Gastroesophageal sphincter (tissue), 4 donors: ENCODE measurements at regions not wholly inside any gene's neighbourhood (a gene's known extent, or its start where the extent isn't known, plus 50 kb on each side); places are given as distances from the start of the nearest gene placed in this dataset.
"Not testable (repeated sequence)": the region's sequence is repeated elsewhere in the genome, so short reads cannot be mapped to it uniquely, and the experiment has no call there.

Source experiments
- ATAC-seq: fragments of 150-250 bp; one replicate; pipeline ENCODE4 v1.9.1; 2016; ENCODE audit warnings: mild to moderate bottlenecking, moderate library complexity
- H3K27ac ChIP-seq, 4 donors: fragments of 200-600 bp; sonication (generic) in 3 of 4; 1 replicate in 3 of 4; 2 replicates in 1 of 4; pipeline ENCODE4 v1.5.1; 2016 to 2019
- H3K27me3 ChIP-seq: fragments of 200-600 bp; sonication (generic); one replicate; pipeline ENCODE4 v1.5.1; 2019
- H3K36me3 ChIP-seq, 2 donors: fragments of 200-600 bp; sonication (generic); one replicate each; pipeline ENCODE4 v1.5.1; 2019; ENCODE audit warnings: control low read depth in 1 of 2
- H3K4me1 ChIP-seq, 3 donors: fragments of 200-600 bp; sonication (generic); 1 replicate in 2 of 3; 2 replicates in 1 of 3; pipeline ENCODE4 v1.5.1; 2016 to 2019; ENCODE audit warnings: control low read depth in 2 of 3
- H3K4me3 ChIP-seq, 2 donors: fragments of 200-600 bp; sonication (generic); one replicate each; pipeline ENCODE4 v1.5.1; 2019; ENCODE audit warnings: mild to moderate bottlenecking in 1 of 2, moderate library complexity in 1 of 2
- H3K9me3 ChIP-seq, 3 donors: fragments of 200-600 bp; sonication (generic); one replicate each; pipeline ENCODE4 v1.5.1; 2017 to 2019; ENCODE audit warnings: control low read depth in 2 of 3
- EP300 ChIP-seq: sonication (generic); formaldehyde crosslinking; IDR thresholded peaks from one replicate; pipeline ENCODE4 v1.6.1; 2017; ENCODE audit warnings: antibody characterized with exemption, mild to moderate bottlenecking
- POLR2A ChIP-seq, 2 donors: fragments of 450-650 bp; IDR thresholded peaks; one replicate each; pipeline ENCODE4 v1.6.1; 2017; ENCODE audit warnings: antibody characterized with exemption in 2 of 2, mild to moderate bottlenecking in 2 of 2, moderate library complexity in 1 of 2
- POLR2AphosphoS5 ChIP-seq: sonication (generic); formaldehyde crosslinking; IDR thresholded peaks from one replicate; pipeline ENCODE4 v1.6.1; 2017; ENCODE audit warnings: antibody characterized with exemption
- WGBS, 2 donors: methylation state at CpG; one replicate each; pipeline ENCODE4 v1.1.5; 2018; ENCODE audit warnings: low coverage in 1 of 2; 5-methylcytosine and 5-hydroxymethylcytosine counted together
- TF ChIP-seq, protein P1 (sequence below), 4 experiments: fragments of 200-600 bp in 2 of 4; fragments of 450-650 bp in 2 of 4; sonication (generic) in 1 of 4; IDR thresholded peaks; one replicate each; pipeline ENCODE4 v1.5.1; 2017 to 2019; ENCODE audit warnings: antibody characterized with exemption in 4 of 4, mild to moderate bottlenecking in 2 of 4, moderate library complexity in 2 of 4

DNA sequence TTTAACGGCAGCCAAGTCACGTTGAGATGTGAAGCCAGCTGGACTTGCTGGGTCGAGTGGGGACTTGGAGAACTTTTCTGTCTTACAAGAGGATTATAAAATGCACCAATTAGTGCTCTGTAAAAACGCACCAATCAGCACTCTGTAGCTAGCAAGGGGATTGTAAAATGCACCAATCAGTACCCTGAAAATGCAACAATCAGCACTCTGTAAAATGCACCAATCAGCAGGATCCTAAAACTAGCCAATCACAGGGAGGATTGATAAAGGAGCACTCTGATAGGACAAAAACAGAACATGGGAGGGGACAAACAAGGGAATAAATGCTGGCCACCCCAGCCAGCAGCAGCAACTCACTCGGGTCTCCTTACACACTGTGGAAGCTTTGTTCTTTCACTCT is 337.6 kb upstream of the SLITRK5 start:
- no peak overlapping the region for H3K27ac ChIP-seq
- H3K36me3 ChIP-seq = no peaks in the 10 kb centered on the region
- H3K9me3 ChIP-seq = no peaks in the 10 kb centered on the region
- H3K27me3 ChIP-seq = no peaks in the 10 kb centered on the region
- TF ChIP-seq POLR2A (IDR thresholded peaks at IDR 0.05) (no peak), EP300 (no peak), POLR2AphosphoS5 (no peak)
- TF ChIP-seq, protein P1, sequence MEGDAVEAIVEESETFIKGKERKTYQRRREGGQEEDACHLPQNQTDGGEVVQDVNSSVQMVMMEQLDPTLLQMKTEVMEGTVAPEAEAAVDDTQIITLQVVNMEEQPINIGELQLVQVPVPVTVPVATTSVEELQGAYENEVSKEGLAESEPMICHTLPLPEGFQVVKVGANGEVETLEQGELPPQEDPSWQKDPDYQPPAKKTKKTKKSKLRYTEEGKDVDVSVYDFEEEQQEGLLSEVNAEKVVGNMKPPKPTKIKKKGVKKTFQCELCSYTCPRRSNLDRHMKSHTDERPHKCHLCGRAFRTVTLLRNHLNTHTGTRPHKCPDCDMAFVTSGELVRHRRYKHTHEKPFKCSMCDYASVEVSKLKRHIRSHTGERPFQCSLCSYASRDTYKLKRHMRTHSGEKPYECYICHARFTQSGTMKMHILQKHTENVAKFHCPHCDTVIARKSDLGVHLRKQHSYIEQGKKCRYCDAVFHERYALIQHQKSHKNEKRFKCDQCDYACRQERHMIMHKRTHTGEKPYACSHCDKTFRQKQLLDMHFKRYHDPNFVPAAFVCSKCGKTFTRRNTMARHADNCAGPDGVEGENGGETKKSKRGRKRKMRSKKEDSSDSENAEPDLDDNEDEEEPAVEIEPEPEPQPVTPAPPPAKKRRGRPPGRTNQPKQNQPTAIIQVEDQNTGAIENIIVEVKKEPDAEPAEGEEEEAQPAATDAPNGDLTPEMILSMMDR (IDR thresholded peaks at IDR 0.05) = no peak
- ATAC-seq = no peak
- no peaks in the 10 kb centered on the region for H3K4me1 ChIP-seq
- 52 to 83% methylated on average over 1 to 4 of the region's 5 CpGs for WGBS, 2 donors
- no peak overlapping the region for H3K4me3 ChIP-seq

GRCh38 chr13:87334176-87334575 is 337.0 kb upstream of the SLITRK5 start:
- ATAC-seq = no peak
- Histone ChIP-seq H3K36me3 (no peaks in the 10 kb centered on the region), H3K27me3 (no peaks in the 10 kb centered on the region), H3K9me3 (no peaks in the 10 kb centered on the region), H3K27ac (no peak overlapping the region), H3K4me3 (no peak overlapping the region), H3K4me1 (no peaks in the 10 kb centered on the region)
- TF ChIP-seq POLR2A (IDR thresholded peaks at IDR 0.05) = no peak
- TF ChIP-seq POLR2AphosphoS5 = no peak
- TF ChIP-seq, protein P1 (IDR thresholded peaks at IDR 0.05) = no peak
- TF ChIP-seq EP300 = no peak
- WGBS, 2 donors = 87 to 100% methylated on average over 1 to 2 of the region's 8 CpGs

- not testable (repeated sequence) for ATAC-seq, H3K9me3 ChIP-seq, H3K4me1 ChIP-seq, H3K36me3 ChIP-seq, H3K27ac ChIP-seq, H3K27me3 ChIP-seq, H3K4me3 ChIP-seq
- WGBS, 2 donors = 82 to 93% methylated on average over 5 of the region's 8 CpGs
Observed at GRCh38 chr13:87336346-87336889, 334.8 kb upstream of the SLITRK5 start.

DNA sequence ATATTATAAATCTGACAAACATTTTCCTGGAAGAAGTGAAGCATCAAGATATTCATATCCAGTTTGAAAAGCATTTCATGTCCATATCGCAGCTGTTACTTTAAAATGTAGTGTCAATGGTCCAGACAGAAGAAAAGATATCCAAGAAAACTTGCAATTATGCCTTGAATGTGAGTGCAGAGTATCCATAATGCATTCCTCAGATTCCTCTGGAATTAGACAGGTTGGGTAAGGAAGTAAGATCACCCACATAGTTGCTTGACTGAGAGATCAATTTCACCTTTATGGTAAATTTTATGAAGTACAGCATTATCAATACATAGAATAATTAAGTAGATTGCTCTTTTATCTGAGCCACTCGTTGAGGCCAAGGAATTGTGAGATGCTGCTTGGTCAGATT is 327.0 kb upstream of the SLITRK5 start:
- Histone ChIP-seq H3K4me1 (no peaks in the 10 kb centered on the region), H3K27ac (no peak overlapping the region)
- WGBS, 2 donors = 49 to 82% methylated on average over 2 of the region's 2 CpGs

DNA sequence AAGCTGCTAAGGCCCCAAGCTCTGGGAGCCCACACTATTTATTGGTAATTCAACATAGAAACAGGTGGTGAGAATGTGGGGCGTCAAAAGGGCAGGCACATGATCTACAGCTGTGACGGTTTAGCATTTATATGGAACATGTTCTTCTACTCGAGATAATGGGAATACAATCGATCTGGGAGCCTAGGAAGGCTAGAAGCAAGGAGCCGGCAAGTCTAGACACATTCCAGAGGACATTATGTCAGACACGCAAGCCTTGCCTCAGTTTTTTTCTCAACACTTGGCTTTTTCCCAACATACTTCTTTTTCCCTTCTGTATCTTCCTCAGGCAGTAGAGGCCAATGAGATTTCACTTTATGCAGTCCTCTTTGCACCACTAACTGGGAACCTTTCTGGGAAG is 315.7 kb upstream of the SLITRK5 start:
- H3K27me3 ChIP-seq = no peaks in the 10 kb centered on the region
- H3K4me3 ChIP-seq = no peak overlapping the region
- ATAC-seq = no peak
- H3K9me3 ChIP-seq = peaks cover 0 to 7% (median 0%) of the 10 kb centered on the region in 3 donors
- 66 to 74% methylated on average over 5 to 6 of the region's 6 CpGs for WGBS, 2 donors
- no peaks in the 10 kb centered on the region for H3K36me3 ChIP-seq
- TF ChIP-seq POLR2AphosphoS5 (no peak), POLR2A (IDR thresholded peaks at IDR 0.05) (no peak)
- no peak overlapping the region for H3K27ac ChIP-seq
- no peaks in the 10 kb centered on the region for H3K4me1 ChIP-seq

More for the DNA sequence above, 327.0 kb upstream of the SLITRK5 start:
- Histone ChIP-seq H3K36me3 (no peaks in the 10 kb centered on the region), H3K27me3 (no peaks in the 10 kb centered on the region), H3K4me3 (no peak overlapping the region), H3K9me3 (no peaks in the 10 kb centered on the region)
- TF ChIP-seq, protein P1 (IDR thresholded peaks at IDR 0.05) = no peak
- TF ChIP-seq POLR2AphosphoS5 (no peak), EP300 (no peak), POLR2A (IDR thresholded peaks at IDR 0.05) (no peak)
- ATAC-seq = no peak

DNA sequence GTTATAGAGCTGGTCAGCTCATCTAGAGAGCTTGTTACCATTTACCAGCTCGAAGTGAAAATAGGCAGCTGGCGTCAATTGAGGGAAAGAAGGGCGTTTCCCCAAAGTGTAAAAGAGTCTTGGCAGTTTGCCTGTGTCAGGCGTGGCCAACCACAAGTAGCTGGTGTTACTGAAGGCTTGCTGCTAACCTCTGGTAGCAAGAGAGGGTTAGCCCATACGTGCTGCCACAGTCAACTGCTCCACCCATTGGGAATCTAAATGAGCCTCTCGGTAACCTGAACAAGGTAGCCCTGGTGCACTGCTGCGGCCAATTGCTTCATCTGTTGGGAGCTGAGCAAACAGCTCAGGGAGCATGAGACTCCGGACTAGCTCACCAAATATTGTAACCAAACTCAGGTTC is 314.9 kb upstream of the SLITRK5 start:
- TF ChIP-seq POLR2A (IDR thresholded peaks at IDR 0.05) (no peak), POLR2AphosphoS5 (no peak), EP300 (no peak)
- TF ChIP-seq, protein P1 (IDR thresholded peaks at IDR 0.05) = no peak
- Histone ChIP-seq H3K4me1 (no peaks in the 10 kb centered on the region), H3K36me3 (no peaks in the 10 kb centered on the region), H3K4me3 (no peak overlapping the region), H3K9me3 (peaks cover 0 to 7% (median 0%) of the 10 kb centered on the region in 3 donors), H3K27ac (no peak overlapping the region), H3K27me3 (no peaks in the 10 kb centered on the region)
- 74 to 85% methylated on average over 4 to 6 of the region's 8 CpGs for WGBS, 2 donors
- ATAC-seq = no peak
